Fibroblast of lung (primary cell): ENCODE measurements at regions not wholly inside any gene's neighbourhood (a gene's known extent, or its start where the extent isn't known, plus 50 kb on each side); places are given as distances from the start of the nearest gene placed in this dataset.

ENCODE experiments used
- EZH2 ChIP-seq: IDR thresholded peaks from 2 replicates; pipeline ENCODE4 v1.5.1; 2012; ENCODE audit warnings: low read length, control low read depth, mild to moderate bottlenecking; ENCODE audit errors: missing control alignments
- TF ChIP-seq, protein P1 (sequence below), 2 donors: IDR thresholded peaks in 1 of 2; conservative IDR thresholded peaks in 1 of 2; 1 replicate in 1 of 2; 2 replicates in 1 of 2; pipeline ENCODE4 v1.5.1; 2011 to 2012; ENCODE audit warnings: low read length in 2 of 2, control low read depth in 1 of 2, inconsistent platforms in 1 of 2, low read depth in 1 of 2, mild to moderate bottlenecking in 1 of 2

DNA sequence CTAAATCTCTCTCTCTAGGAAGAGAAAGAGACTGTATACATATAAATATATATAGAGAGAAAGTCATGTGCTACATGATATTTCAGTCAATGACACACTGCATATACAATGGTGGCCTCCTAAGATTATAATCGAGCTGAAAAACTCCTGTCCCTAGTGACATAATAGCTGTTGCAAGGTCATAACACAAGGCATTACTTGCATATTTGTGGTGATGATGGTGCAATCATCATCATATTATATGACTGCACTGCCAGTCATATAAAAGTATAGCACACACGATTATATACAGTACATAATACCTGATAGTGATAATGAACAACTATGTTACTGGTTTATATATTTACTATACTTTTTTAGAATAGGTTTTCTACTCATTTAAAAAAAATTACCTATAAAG, 316.7 kb downstream of the FGFR2 start:
- TF ChIP-seq, protein P1, sequence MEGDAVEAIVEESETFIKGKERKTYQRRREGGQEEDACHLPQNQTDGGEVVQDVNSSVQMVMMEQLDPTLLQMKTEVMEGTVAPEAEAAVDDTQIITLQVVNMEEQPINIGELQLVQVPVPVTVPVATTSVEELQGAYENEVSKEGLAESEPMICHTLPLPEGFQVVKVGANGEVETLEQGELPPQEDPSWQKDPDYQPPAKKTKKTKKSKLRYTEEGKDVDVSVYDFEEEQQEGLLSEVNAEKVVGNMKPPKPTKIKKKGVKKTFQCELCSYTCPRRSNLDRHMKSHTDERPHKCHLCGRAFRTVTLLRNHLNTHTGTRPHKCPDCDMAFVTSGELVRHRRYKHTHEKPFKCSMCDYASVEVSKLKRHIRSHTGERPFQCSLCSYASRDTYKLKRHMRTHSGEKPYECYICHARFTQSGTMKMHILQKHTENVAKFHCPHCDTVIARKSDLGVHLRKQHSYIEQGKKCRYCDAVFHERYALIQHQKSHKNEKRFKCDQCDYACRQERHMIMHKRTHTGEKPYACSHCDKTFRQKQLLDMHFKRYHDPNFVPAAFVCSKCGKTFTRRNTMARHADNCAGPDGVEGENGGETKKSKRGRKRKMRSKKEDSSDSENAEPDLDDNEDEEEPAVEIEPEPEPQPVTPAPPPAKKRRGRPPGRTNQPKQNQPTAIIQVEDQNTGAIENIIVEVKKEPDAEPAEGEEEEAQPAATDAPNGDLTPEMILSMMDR (conservative IDR thresholded peaks at IDR 0.05 in 1 of 2, IDR thresholded peaks at IDR 0.05 in 1 of 2; ENCODE audit: low read depth in 1 of 2, low read length in 2 of 2) = no peak
- TF ChIP-seq EZH2 = no peak
